ENCODE measurements at regions not wholly inside any gene's neighbourhood (a gene's known extent, or its start where the extent isn't known, plus 50 kb on each side); places are given as distances from the start of the nearest gene placed in this dataset.

DNA sequence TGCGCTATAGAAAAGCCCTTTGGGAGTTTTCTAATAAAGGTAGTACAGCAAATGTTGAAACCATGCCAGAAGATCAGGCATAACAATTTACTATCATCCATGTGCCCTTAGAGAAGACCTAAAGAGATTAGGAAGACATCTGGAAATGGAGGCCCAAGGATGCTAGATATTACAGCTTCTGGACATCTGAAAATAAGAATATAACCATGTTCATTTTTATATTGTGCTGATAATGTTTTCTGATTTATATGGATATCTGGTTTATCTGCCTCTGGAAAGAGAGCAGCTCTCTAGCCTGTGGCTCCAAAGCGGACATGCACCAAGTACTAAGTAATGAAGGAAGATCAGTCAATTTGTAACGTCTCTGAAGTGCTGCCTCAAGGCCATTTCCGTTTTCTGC, 478.0 kb upstream of the DDX18 start:
- TF ChIP-seq, protein P1, sequence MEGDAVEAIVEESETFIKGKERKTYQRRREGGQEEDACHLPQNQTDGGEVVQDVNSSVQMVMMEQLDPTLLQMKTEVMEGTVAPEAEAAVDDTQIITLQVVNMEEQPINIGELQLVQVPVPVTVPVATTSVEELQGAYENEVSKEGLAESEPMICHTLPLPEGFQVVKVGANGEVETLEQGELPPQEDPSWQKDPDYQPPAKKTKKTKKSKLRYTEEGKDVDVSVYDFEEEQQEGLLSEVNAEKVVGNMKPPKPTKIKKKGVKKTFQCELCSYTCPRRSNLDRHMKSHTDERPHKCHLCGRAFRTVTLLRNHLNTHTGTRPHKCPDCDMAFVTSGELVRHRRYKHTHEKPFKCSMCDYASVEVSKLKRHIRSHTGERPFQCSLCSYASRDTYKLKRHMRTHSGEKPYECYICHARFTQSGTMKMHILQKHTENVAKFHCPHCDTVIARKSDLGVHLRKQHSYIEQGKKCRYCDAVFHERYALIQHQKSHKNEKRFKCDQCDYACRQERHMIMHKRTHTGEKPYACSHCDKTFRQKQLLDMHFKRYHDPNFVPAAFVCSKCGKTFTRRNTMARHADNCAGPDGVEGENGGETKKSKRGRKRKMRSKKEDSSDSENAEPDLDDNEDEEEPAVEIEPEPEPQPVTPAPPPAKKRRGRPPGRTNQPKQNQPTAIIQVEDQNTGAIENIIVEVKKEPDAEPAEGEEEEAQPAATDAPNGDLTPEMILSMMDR (IDR thresholded peaks at IDR 0.05) = no peak
- TF ChIP-seq EP300 (IDR thresholded peaks at IDR 0.05) (no peak), POLR2AphosphoS5 (IDR thresholded peaks at IDR 0.05) (no peak), POLR2A (IDR thresholded peaks at IDR 0.05) (no peak)

Measured in suprapubic skin (tissue), 4 donors.